Right renal pelvis (tissue), 4 donors: ENCODE measurements at regions not wholly inside any gene's neighbourhood (a gene's known extent, or its start where the extent isn't known, plus 50 kb on each side); places are given as distances from the start of the nearest gene placed in this dataset.
A peak's percentile ranks its signal among the peaks of the same experiment; 100 is the strongest.

Experiments used
- DNase-seq, 4 donors: peaks; one replicate each; pipeline ENCODE4 v3.0.0-alpha.2; 2013; ENCODE audit warnings: low read depth in 4 of 4, low spot score in 3 of 4, missing footprints in 1 of 4

DNA sequence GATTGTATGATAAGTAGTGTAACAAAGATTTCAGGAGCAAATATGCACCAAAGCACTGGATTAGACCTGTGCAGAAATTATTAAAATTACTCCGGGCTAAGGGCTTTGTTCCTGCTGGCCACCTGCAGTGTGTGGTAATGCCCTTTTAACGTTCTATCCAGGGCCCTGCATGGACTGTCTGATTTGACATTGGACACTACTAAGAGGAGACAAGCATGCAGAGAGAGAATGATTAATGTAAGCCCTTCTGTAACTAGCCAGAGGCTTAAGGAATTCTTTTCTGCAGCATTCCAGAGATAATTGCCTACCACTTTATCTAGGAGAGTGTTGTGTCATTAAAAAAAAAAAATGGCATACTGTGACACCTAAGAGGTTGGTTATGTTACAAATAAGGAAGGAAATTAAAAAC lies 117.0 kb downstream of the PCDH7 start:
- peak in 3 of 4 donors; percentile 4 to 40 (median 28) for DNase-seq

DNA sequence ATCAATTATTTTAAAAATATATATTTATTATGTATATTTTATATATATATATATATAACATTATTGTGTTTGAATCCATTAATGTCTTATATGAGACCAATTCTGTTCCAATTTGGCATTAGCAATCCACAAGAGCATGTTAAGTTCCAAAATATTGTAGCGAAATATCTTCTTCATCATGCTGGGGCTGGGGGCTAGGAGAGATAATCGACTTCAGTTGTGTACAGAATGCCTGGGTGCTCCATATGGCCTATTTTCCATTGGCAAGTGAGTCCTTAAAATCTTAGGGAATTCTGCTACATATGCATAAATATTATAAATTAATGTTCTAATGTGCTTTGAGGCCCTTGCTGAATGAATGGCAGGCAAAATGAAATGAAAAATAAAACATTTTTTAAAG lies 117.7 kb downstream of the PCDH7 start:
- no peak for DNase-seq

DNA sequence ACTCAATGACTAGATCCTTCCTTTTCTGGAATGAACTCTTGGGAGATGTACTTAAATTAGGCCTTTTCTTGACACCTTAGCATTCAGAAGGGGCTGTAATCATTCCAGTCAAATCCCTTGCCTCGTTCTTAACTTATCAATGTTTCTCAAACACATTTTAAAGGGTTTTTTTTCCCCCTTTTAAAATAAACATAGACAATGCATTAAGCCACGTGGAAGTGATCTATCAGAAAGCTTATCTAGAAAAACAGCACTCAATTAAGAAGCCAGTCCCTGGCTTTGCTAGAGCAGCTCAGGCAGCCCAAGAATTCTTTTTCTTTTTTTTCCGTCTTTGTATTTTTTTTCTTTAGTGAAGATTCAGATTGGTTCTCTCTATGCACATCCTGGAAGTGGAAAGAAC lies 118.2 kb downstream of the PCDH7 start:
- DNase-seq, result no peak

GRCh38 chr4:30839583-30840520 lies 119.7 kb downstream of the PCDH7 start:
- no peak for DNase-seq

DNA sequence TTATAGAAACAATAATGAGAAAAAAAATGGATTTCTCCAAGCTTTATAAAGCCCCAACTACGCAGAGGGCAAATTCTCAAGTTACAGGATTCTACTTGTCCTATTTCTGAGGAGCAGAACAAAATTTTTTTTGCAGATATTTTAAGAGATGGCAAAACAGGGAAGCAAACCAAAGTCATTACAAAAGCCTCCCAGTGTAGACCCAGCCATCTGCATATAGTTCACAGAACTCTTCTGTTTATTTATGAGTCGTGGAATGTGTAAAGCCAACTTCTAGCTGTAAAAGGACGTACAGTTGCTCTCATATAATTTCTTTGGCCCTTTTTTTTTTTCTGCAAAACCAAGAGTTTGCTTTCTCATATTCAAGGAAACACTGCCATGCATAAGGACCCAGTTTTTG lies 120.4 kb downstream of the PCDH7 start:
- DNase-seq, result no peak

GRCh38 chr4:30842142-30842541 lies 122.0 kb downstream of the PCDH7 start:
- no peak for DNase-seq

- no peak for DNase-seq
Observed at GRCh38 chr4:30842689-30843088, 122.5 kb downstream of the PCDH7 start.

GRCh38 chr4:30844861-30845582 lies 124.9 kb downstream of the PCDH7 start:
- DNase-seq, result no peak

- no peak for DNase-seq
Observed at GRCh38 chr4:30847167-30847566, 127.0 kb downstream of the PCDH7 start.

DNA sequence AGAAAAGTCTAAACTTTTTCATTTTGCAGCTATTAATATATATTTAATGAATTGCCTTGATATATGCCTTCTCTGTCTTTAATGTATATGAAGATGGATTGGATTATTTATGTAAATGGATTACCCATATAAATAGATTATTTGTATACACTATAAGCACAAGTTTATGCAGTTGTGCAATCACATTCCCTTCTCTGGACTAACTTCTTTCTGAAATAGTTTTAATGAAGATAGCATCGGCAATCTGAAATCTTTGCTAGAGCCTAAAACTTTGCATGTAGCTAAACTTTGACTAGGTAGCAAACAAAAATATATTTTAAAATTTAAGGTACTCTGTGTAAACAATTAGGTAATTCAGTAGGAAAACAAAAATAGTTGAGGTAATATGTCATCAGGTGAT lies 127.8 kb downstream of the PCDH7 start:
- DNase-seq, result no peak

GRCh38 chr4:30854531-30854930 lies 134.4 kb downstream of the PCDH7 start:
- DNase-seq, result no peak

- DNase-seq, result no peak
Observed at GRCh38 chr4:30855232-30855631, 135.1 kb downstream of the PCDH7 start.

- DNase-seq, result no peak
Observed at GRCh38 chr4:30856795-30857564, 136.8 kb downstream of the PCDH7 start.

GRCh38 chr4:30860978-30861377 lies 140.8 kb downstream of the PCDH7 start:
- DNase-seq, result no peak

GRCh38 chr4:30862196-30862595 lies 142.0 kb downstream of the PCDH7 start:
- DNase-seq, result no peak

DNA sequence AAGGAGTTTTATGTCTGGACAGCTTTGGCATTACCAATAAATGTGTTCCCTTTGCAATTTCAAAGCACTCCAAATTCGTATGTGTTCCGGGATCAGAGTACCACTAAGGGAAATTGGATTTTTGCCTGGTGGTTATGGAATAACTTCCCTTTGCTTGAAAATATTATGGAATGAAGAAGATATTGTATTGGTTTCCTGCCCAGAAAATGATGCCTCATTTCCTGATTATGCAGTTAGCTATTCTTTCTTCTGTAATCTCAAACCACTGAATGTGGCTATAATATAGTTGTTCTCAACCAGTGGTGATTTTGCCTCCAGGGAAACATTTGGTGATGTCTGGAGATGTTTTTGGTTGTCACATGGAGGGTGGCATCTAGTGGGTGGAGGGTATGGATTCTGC lies 142.9 kb downstream of the PCDH7 start:
- DNase-seq, result no peak

- no peak for DNase-seq
Observed at GRCh38 chr4:30865691-30866090, 145.5 kb downstream of the PCDH7 start.

GRCh38 chr4:30866346-30866745 lies 146.2 kb downstream of the PCDH7 start:
- DNase-seq, result no peak

GRCh38 chr4:30866907-30867306 lies 146.7 kb downstream of the PCDH7 start:
- DNase-seq, result no peak

DNA sequence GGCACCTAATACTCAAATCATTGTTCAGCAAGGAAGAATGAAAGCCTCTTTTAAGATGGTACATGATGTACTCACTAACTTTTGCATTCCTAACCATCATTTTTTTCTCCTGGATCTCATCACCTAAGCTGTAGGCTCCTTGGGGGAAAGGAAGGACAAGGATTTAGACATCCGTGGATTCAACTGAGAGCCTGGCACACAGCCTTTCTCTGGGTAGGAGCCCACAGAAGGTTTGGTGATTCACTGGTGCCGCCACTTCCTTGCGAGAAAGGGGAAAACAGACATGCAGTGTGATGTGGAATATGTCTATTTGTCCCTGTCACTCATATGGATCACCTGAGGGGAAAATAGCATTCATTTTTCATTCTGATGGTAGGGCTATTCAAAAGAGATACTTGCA lies 147.3 kb downstream of the PCDH7 start:
- no peak for DNase-seq
